ENCODE measurements at regions not wholly inside any gene's neighbourhood (a gene's known extent, or its start where the extent isn't known, plus 50 kb on each side); places are given as distances from the start of the nearest gene placed in this dataset.

DNA sequence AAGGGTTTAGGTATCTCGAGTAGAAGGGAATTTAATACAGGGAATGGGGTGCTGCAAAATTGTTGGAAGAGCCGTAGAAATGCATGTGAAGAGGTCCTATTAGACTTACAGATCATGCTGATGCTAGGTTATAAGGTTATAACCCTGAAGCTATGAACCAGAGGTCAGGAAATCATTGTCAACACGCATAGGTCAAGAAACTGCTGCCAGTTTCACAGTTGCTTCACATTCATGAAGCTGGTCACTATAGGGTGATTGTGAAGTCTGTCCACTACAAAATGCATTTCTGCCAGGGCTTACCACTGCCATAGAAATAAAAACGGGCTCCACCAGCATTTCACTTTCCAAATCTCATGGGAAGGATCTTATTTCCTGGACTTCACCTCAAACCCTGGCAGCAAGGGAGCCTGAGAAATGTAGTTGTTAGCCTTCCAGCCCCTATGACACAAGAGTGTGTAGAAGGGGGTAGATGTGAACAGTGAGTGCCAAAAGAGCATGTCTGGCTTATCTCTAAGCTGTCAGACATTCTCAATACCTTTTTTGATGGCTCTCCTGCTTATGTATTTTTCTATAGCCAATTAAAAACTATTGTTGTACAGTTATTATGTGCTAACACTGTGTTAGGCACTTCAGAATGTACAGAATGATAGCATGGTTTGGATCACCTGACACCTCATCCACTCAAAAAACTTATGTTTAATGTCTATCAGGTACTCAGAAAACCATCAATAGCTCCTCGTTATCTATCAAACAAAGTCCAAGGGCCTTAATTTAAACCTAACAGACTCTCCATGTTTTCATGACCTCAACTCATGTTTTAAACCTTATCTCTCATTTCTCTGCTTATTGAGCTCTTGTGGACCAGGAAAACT lies 148.3 kb upstream of the TSC22D2 start:
- Histone ChIP-seq H2AFZ (ENCODE audit: low read length) (no peak overlapping the region), H3K56ac (ENCODE audit: insufficient read length, low read depth, low read length) (no peak overlapping the region), H4K20me1 (ENCODE audit: control insufficient read depth, insufficient read depth, insufficient read length) (no peaks in the 10 kb centered on the region), H2BK120ac (ENCODE audit: low read depth, low read length, poor library complexity, severe bottlenecking) (no peak overlapping the region), H3K4me2 (ENCODE audit: insufficient read depth, insufficient read length, low read length) (no peak overlapping the region), H3K9me3 (ENCODE audit: control insufficient read depth, low read depth, low read length) (no peaks in the 10 kb centered on the region), H3K9ac (ENCODE audit: extremely low read depth, insufficient read length, low read length) (no peak overlapping the region), H2BK15ac (ENCODE audit: low read depth, low read length) (no peak overlapping the region), H4K91ac (ENCODE audit: insufficient read length, low read depth, low read length) (no peak overlapping the region), H2BK12ac (ENCODE audit: insufficient read length, low read depth, low read length) (no peak overlapping the region), H4K5ac (ENCODE audit: insufficient read length, low read depth, low read length) (no peak overlapping the region), H3K14ac (ENCODE audit: insufficient read depth, low read length) (no peak overlapping the region), H3K79me1 (ENCODE audit: insufficient read depth, low read depth, low read length, poor library complexity, severe bottlenecking) (no peaks in the 10 kb centered on the region), H3K27me3 (ENCODE audit: insufficient read depth, low read length) (no peaks in the 10 kb centered on the region), H3K23ac (ENCODE audit: insufficient read length, low read depth, low read length) (no peak overlapping the region), H3K4me1 (ENCODE audit: insufficient read depth, low read length) (no peaks in the 10 kb centered on the region), H4K8ac (replicated peaks; ENCODE audit: insufficient read length, low read depth, low read length) (no peak overlapping the region), H3K4ac (ENCODE audit: low read depth, low read length) (no peak overlapping the region), H3K23me2 (ENCODE audit: insufficient read length, low read depth, low read length, poor library complexity, severe bottlenecking) (no peaks in the 10 kb centered on the region), H3T11ph (ENCODE audit: low read length) (no peak overlapping the region), H2BK5ac (ENCODE audit: insufficient read length, low read length) (no peak overlapping the region), H3K27ac (ENCODE audit: insufficient read length, low read depth, low read length) (no peak overlapping the region), H2AK5ac (ENCODE audit: insufficient read length, low read length) (no peak overlapping the region), H2BK20ac (ENCODE audit: low read depth, low read length, poor library complexity, severe bottlenecking) (no peak overlapping the region), H3K18ac (ENCODE audit: insufficient read length, low read depth, low read length) (no peak overlapping the region), H3K79me2 (ENCODE audit: insufficient read depth, low read length) (no peaks in the 10 kb centered on the region)
- H3K27ac Mint-ChIP-seq = no peak overlapping the region
- H3K4me3 Mint-ChIP-seq = no peak overlapping the region
- TF ChIP-seq, protein P1, sequence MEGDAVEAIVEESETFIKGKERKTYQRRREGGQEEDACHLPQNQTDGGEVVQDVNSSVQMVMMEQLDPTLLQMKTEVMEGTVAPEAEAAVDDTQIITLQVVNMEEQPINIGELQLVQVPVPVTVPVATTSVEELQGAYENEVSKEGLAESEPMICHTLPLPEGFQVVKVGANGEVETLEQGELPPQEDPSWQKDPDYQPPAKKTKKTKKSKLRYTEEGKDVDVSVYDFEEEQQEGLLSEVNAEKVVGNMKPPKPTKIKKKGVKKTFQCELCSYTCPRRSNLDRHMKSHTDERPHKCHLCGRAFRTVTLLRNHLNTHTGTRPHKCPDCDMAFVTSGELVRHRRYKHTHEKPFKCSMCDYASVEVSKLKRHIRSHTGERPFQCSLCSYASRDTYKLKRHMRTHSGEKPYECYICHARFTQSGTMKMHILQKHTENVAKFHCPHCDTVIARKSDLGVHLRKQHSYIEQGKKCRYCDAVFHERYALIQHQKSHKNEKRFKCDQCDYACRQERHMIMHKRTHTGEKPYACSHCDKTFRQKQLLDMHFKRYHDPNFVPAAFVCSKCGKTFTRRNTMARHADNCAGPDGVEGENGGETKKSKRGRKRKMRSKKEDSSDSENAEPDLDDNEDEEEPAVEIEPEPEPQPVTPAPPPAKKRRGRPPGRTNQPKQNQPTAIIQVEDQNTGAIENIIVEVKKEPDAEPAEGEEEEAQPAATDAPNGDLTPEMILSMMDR (conservative IDR thresholded peaks at IDR 0.05) = no peak
- no peaks in the 10 kb centered on the region for H3K27me3 Mint-ChIP-seq (ENCODE audit: low read depth)
- no peak for DNase-seq
- no peaks in the 10 kb centered on the region for H3K9me3 Mint-ChIP-seq
- WGBS (ENCODE audit: extremely low coverage, insufficient read length, low lambda C conversion rate) = no CpG with 5 or more reads among the region's 5 CpGs
- H3K4me1 Mint-ChIP-seq = peaks cover 8 to 9% of the 10 kb centered on the region in 2 experiments
- no peaks in the 10 kb centered on the region; a peak in 1 of 7 replicates for H3K36me3 Mint-ChIP-seq (ENCODE audit: insufficient read depth in 1 of 3, low read depth in 3 of 3)
